ENCODE measurements at regions not wholly inside any gene's neighbourhood (a gene's known extent, or its start where the extent isn't known, plus 50 kb on each side); places are given as distances from the start of the nearest gene placed in this dataset.

GRCh38 chr21:27306206-27306605 is 339.3 kb upstream of the ADAMTS5 start:
- intact Hi-C loops (cut with DNase I, micrococcal nuclease): no loop called here

GRCh38 chr21:27301220-27301619 is 334.3 kb upstream of the ADAMTS5 start:
- ATAC-seq: no peak
- DNase-seq: no peak

More at GRCh38 chr21:27306206-27306605, 339.3 kb upstream of the ADAMTS5 start:
- H3K9me3 ChIP-seq: no peaks in the 10 kb centered on the region
- H3K36me3 ChIP-seq (ENCODE audit: low read depth): no peaks in the 10 kb centered on the region
- no peak for ATAC-seq
- no peak for TF ChIP-seq CTCF (IDR thresholded peaks at IDR 0.05)
- no peak overlapping the region for H3K4me3 ChIP-seq
- DNase-seq: no peak
- no peaks in the 10 kb centered on the region for H3K4me1 ChIP-seq (ENCODE audit: low read depth)

GRCh38 chr21:27300770-27301169 is 333.9 kb upstream of the ADAMTS5 start:
- DNase-seq: no peak
- Histone ChIP-seq H3K9me3 (no peaks in the 10 kb centered on the region), H3K36me3 (ENCODE audit: low read depth) (no peaks in the 10 kb centered on the region), H3K4me1 (ENCODE audit: low read depth) (no peaks in the 10 kb centered on the region), H3K4me3 (no peak overlapping the region)
- ATAC-seq: no peak
- intact Hi-C loops (cut with DNase I, micrococcal nuclease): no loop called here
- TF ChIP-seq CTCF (IDR thresholded peaks at IDR 0.05): no peak

More at GRCh38 chr21:27301220-27301619, 334.3 kb upstream of the ADAMTS5 start:
- intact Hi-C loops (cut with DNase I, micrococcal nuclease): no loop called here
- no peak overlapping the region for H3K4me3 ChIP-seq
- no peak for TF ChIP-seq CTCF (IDR thresholded peaks at IDR 0.05)
- no peaks in the 10 kb centered on the region for H3K4me1 ChIP-seq (ENCODE audit: low read depth)
- no peaks in the 10 kb centered on the region for H3K36me3 ChIP-seq (ENCODE audit: low read depth)
- no peaks in the 10 kb centered on the region for H3K9me3 ChIP-seq

DNA sequence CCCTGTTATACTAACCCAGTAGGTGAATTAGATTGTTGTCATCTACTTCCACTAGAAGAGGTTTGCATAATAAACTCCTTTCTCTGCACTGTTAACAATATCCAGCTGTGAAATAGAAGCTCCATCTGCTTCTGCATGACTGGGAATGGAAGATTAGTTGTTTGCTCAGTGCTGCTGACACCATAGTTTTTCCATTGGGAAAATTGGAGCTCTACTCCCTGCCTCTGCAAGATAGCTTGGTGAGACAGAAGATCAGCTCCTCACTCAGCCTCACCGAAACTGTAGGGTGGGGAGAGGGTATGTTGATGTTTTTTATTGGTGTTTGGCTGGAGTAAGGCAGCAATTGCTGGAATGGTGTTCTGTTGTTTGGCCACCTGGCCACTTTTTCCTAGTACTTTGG is 331.6 kb upstream of the ADAMTS5 start:
- Histone ChIP-seq H3K4me3 (no peak overlapping the region), H3K9me3 (no peaks in the 10 kb centered on the region), H3K4me1 (ENCODE audit: low read depth) (no peaks in the 10 kb centered on the region), H3K36me3 (ENCODE audit: low read depth) (no peaks in the 10 kb centered on the region)
- DNase-seq (no peak), ATAC-seq (no peak)
- intact Hi-C loops (cut with DNase I, micrococcal nuclease): no loop called here
- TF ChIP-seq CTCF (IDR thresholded peaks at IDR 0.05): no peak

DNA sequence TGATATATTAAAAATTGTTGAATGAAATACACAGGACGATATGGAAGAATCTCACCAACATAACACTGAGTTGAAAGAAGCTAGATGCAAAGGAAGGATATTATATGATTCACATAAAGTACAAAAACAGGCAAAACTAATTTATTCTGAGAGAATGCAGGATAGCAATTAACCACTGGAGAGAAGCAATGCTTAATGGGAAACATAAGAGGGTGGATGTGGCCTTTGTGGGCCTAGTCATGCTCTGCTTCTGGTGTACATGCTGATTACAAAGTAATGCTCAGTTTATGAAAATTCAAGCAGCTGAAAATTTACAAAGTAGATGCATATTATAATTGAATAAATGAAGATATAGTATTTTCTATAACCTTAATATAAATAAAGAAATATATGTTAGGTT is 326.4 kb upstream of the ADAMTS5 start:
- intact Hi-C loops (cut with DNase I, micrococcal nuclease): no loop called here
- Histone ChIP-seq H3K4me3 (no peak overlapping the region), H3K4me1 (ENCODE audit: low read depth) (peaks cover 8% of the 10 kb centered on the region), H3K9me3 (no peaks in the 10 kb centered on the region), H3K36me3 (ENCODE audit: low read depth) (no peaks in the 10 kb centered on the region)
- TF ChIP-seq CTCF (IDR thresholded peaks at IDR 0.05): no peak
- DNase-seq (no peak), ATAC-seq (no peak)

GRCh38 chr21:27292783-27293182 is 325.9 kb upstream of the ADAMTS5 start:
- no peaks in the 10 kb centered on the region for H3K36me3 ChIP-seq (ENCODE audit: low read depth)
- H3K4me3 ChIP-seq: no peak overlapping the region
- no peak for DNase-seq
- intact Hi-C loops (cut with DNase I, micrococcal nuclease): no loop called here
- peaks cover 8% of the 10 kb centered on the region for H3K4me1 ChIP-seq (ENCODE audit: low read depth)
- TF ChIP-seq CTCF (IDR thresholded peaks at IDR 0.05): no peak
- H3K9me3 ChIP-seq: no peaks in the 10 kb centered on the region
- ATAC-seq: no peak
